ENCODE measurements at regions not wholly inside any gene's neighbourhood (a gene's known extent, or its start where the extent isn't known, plus 50 kb on each side); places are given as distances from the start of the nearest gene placed in this dataset.

- TF ChIP-seq CTCF (conservative IDR thresholded peaks at IDR 0.05; ENCODE audit: low read depth, low read length) (no peak), MXI1 (IDR thresholded peaks at IDR 0.05; ENCODE audit: borderline replicate concordance, low read depth, low read length) (no peak), CEBPB (IDR thresholded peaks at IDR 0.05; ENCODE audit: low read depth, low read length) (no peak), SMC3 (IDR thresholded peaks at IDR 0.05; ENCODE audit: low read depth, low read length) (no peak), POLR2A (IDR thresholded peaks at IDR 0.05; ENCODE audit: low read depth, low read length) (no peak), RAD21 (IDR thresholded peaks at IDR 0.05; ENCODE audit: low read length) (no peak), RCOR1 (IDR thresholded peaks at IDR 0.05; ENCODE audit: insufficient replicate concordance, low read length) (no peak), NFE2L2 (IDR thresholded peaks at IDR 0.05; ENCODE audit: low read depth, low read length) (no peak), MAFK (IDR thresholded peaks at IDR 0.05; ENCODE audit: low read depth, low read length) (no peak), RFX5 (IDR thresholded peaks at IDR 0.05; ENCODE audit: low read depth, low read length) (no peak), BHLHE40 (IDR thresholded peaks at IDR 0.05; ENCODE audit: low read depth, low read length) (no peak), ELK1 (IDR thresholded peaks at IDR 0.05; ENCODE audit: borderline replicate concordance, low read depth, low read length) (no peak), MAZ (IDR thresholded peaks at IDR 0.05; ENCODE audit: borderline replicate concordance, low read depth, low read length) (no peak)
These were observed 205.9 kb upstream of the PHF14 start for GRCh38 chr7:10767771-10768170.

All from IMR-90 (cell line).